ENCODE measurements at regions not wholly inside any gene's neighbourhood (a gene's known extent, or its start where the extent isn't known, plus 50 kb on each side); places are given as distances from the start of the nearest gene placed in this dataset.

- no peak for DNase-seq (ENCODE audit: low read depth in 2 of 2)
These were observed 93.0 kb upstream of the TOP3B start for GRCh38 chr22:22075382-22076163.

- no peak for DNase-seq (ENCODE audit: low read depth in 2 of 2)
These were observed 92.2 kb upstream of the TOP3B start for GRCh38 chr22:22074634-22075381.

GRCh38 chr22:22073769-22074561, 91.4 kb upstream of the TOP3B start:
- no peak for DNase-seq (ENCODE audit: low read depth in 2 of 2)

- no peak for DNase-seq (ENCODE audit: low read depth in 2 of 2)
These were observed 89.7 kb upstream of the TOP3B start for GRCh38 chr22:22072169-22072836.

GRCh38 chr22:22071455-22071854, 88.9 kb upstream of the TOP3B start:
- no peak for DNase-seq (ENCODE audit: low read depth in 2 of 2)

- no peak for DNase-seq (ENCODE audit: low read depth in 2 of 2)
These were observed 87.8 kb upstream of the TOP3B start for GRCh38 chr22:22070371-22070824.

- no peak for DNase-seq (ENCODE audit: low read depth in 2 of 2)
These were observed 87.1 kb upstream of the TOP3B start for GRCh38 chr22:22069450-22070370.

GRCh38 chr22:22068657-22069056, 86.1 kb upstream of the TOP3B start:
- no peak for DNase-seq (ENCODE audit: low read depth in 2 of 2)

GRCh38 chr22:22068025-22068424, 85.4 kb upstream of the TOP3B start:
- DNase-seq (ENCODE audit: low read depth in 2 of 2), result no peak

GRCh38 chr22:22067192-22067591, 84.6 kb upstream of the TOP3B start:
- DNase-seq (ENCODE audit: low read depth in 2 of 2), result no peak

- no peak for DNase-seq (ENCODE audit: low read depth in 2 of 2)
These were observed 82.0 kb upstream of the TOP3B start for GRCh38 chr22:22064580-22064979.

- DNase-seq (ENCODE audit: low read depth in 2 of 2), result no peak
These were observed 79.8 kb upstream of the TOP3B start for GRCh38 chr22:22062306-22062793.

GRCh38 chr22:22061085-22062077, 78.8 kb upstream of the TOP3B start:
- no peak for DNase-seq (ENCODE audit: low read depth in 2 of 2)

GRCh38 chr22:22060200-22061084, 77.9 kb upstream of the TOP3B start:
- peak; percentile 29 to 55 for DNase-seq (ENCODE audit: low read depth in 2 of 2)

- DNase-seq (ENCODE audit: low read depth in 2 of 2), result no peak
These were observed 76.9 kb upstream of the TOP3B start for GRCh38 chr22:22059291-22060002.

- no peak for DNase-seq (ENCODE audit: low read depth in 2 of 2)
These were observed 76.2 kb upstream of the TOP3B start for GRCh38 chr22:22058633-22059290.

Data from activated CD4-positive, alpha-beta T cell treated with anti-CD3 and anti-CD28 coated beads for 24 hours (primary cell).